CD14-positive monocyte (primary cell): ENCODE measurements at regions not wholly inside any gene's neighbourhood (a gene's known extent, or its start where the extent isn't known, plus 50 kb on each side); places are given as distances from the start of the nearest gene placed in this dataset.
"Not testable (repeated sequence)": the region's sequence is repeated elsewhere in the genome, so short reads cannot be mapped to it uniquely, and the experiment has no call there.

ENCODE experiments used
- DNase-seq, 3 donors: peaks; one replicate each; pipeline ENCODE4 v3.0.0-alpha.2; 2011 to 2022
- H2AFZ ChIP-seq: 2 replicates; pipeline ENCODE4 v1.6.0; 2012; ENCODE audit warnings: mild to moderate bottlenecking, low read depth, low read length, inconsistent platforms; ENCODE audit not compliant: insufficient read depth, poor library complexity, severe bottlenecking
- H3K27ac ChIP-seq, 2 donors: 1 replicate in 1 of 2; 2 replicates in 1 of 2; pipeline ENCODE4 v1.5.1; 2012 to 2013; ENCODE audit warnings: low read length in 2 of 2, control low read depth in 1 of 2, inconsistent platforms in 1 of 2, low read depth in 1 of 2, mild to moderate bottlenecking in 1 of 2
- H3K27me3 ChIP-seq, 2 donors: one replicate each; pipeline versions ENCODE4 v1.6.0 to v1.6.1; 2011 to 2013; ENCODE audit warnings: low read length in 2 of 2; ENCODE audit not compliant: control insufficient read depth in 2 of 2, insufficient read depth in 2 of 2
- H3K36me3 ChIP-seq, 2 donors: replicated peaks in 1 of 2; 1 replicate in 1 of 2; 2 replicates in 1 of 2; pipeline versions ENCODE4 v1.5.1 to v1.6.1; 2012 to 2013; ENCODE audit warnings: low read length in 2 of 2, control low read depth in 1 of 2, inconsistent platforms in 1 of 2, mild to moderate bottlenecking in 1 of 2; ENCODE audit not compliant: insufficient read depth in 2 of 2, control insufficient read depth in 1 of 2
- H3K4me1 ChIP-seq, 2 donors: 1 replicate in 1 of 2; 2 replicates in 1 of 2; pipeline versions ENCODE4 v1.5.1 to v1.6.1; 2012 to 2013; ENCODE audit warnings: low read length in 2 of 2, control low read depth in 1 of 2, inconsistent platforms in 1 of 2, mild to moderate bottlenecking in 1 of 2, moderate library complexity in 1 of 2; ENCODE audit not compliant: insufficient read depth in 2 of 2, control insufficient read depth in 1 of 2
- H3K4me2 ChIP-seq: replicated peaks from 2 replicates; pipeline ENCODE3; 2012; ENCODE audit warnings: low read length, moderate library complexity, mild to moderate bottlenecking; ENCODE audit not compliant: poor library complexity, severe bottlenecking; ENCODE audit errors: extremely low read depth
- H3K4me3 ChIP-seq, 3 experiments: fragments of 200-600 bp in 1 of 3; sonication (generic) in 1 of 3; replicated peaks in 1 of 3; 1 replicate in 2 of 3; 2 replicates in 1 of 3; pipeline ENCODE4 v1.5.1; 2011 to 2013; ENCODE audit warnings: low read length in 3 of 3, mild to moderate bottlenecking in 3 of 3, control low read depth in 2 of 3, low read depth in 2 of 3, inconsistent platforms in 1 of 3, moderate library complexity in 1 of 3
- H3K79me2 ChIP-seq: 2 replicates; pipeline ENCODE4 v1.6.0; 2012; ENCODE audit warnings: mild to moderate bottlenecking, control low read depth, inconsistent platforms, low read length, moderate library complexity; ENCODE audit not compliant: insufficient read depth
- H3K9ac ChIP-seq: 2 replicates; pipeline ENCODE4 v1.6.0; 2017; ENCODE audit warnings: low read length, mild to moderate bottlenecking; ENCODE audit not compliant: insufficient read depth, poor library complexity, severe bottlenecking
- H3K9me3 ChIP-seq, 2 donors: replicated peaks in 1 of 2; 1 replicate in 1 of 2; 2 replicates in 1 of 2; pipeline versions ENCODE4 v1.5.1 to v1.6.1; 2012 to 2013; ENCODE audit warnings: low read length in 2 of 2, control low read depth in 1 of 2; ENCODE audit not compliant: control insufficient read depth in 1 of 2, insufficient read depth in 1 of 2
- H4K20me1 ChIP-seq: 2 replicates; pipeline ENCODE4 v1.6.0; 2012; ENCODE audit warnings: mild to moderate bottlenecking, low read length, control low read depth, moderate library complexity; ENCODE audit not compliant: insufficient read depth
- H3K27ac Mint-ChIP-seq, 7 donors: one replicate each; pipeline ENCODE4 v1.8.0; 2020; ENCODE audit warnings: mild to moderate bottlenecking in 7 of 7, mixed read lengths in 7 of 7, moderate library complexity in 6 of 7, inconsistent platforms in 2 of 7
- H3K27me3 Mint-ChIP-seq, 3 donors: one replicate each; pipeline ENCODE4 v1.8.0; 2021 to 2022; ENCODE audit warnings: low read depth in 3 of 3, mild to moderate bottlenecking in 3 of 3, mixed read lengths in 3 of 3, moderate library complexity in 3 of 3, inconsistent platforms in 1 of 3
- H3K36me3 Mint-ChIP-seq, 2 donors: one replicate each; pipeline ENCODE4 v1.8.0; 2020; ENCODE audit warnings: mixed read lengths in 2 of 2, inconsistent platforms in 1 of 2, mild to moderate bottlenecking in 1 of 2
- H3K4me1 Mint-ChIP-seq: one replicate; pipeline ENCODE4 v1.8.0; 2020; ENCODE audit warnings: mild to moderate bottlenecking, mixed read lengths
- H3K4me3 Mint-ChIP-seq, 2 donors: one replicate each; pipeline ENCODE4 v1.8.0; 2020; ENCODE audit warnings: mild to moderate bottlenecking in 2 of 2, mixed read lengths in 2 of 2, moderate library complexity in 1 of 2
- H3K9me3 Mint-ChIP-seq, 7 donors: one replicate each; pipeline ENCODE4 v1.8.0; 2020 to 2022; ENCODE audit warnings: mixed read lengths in 7 of 7, mild to moderate bottlenecking in 6 of 7, moderate library complexity in 6 of 7, inconsistent platforms in 2 of 7
- CTCF ChIP-seq: fragments of 200-600 bp; IDR thresholded peaks from one replicate; pipeline ENCODE4 v1.8.0; 2022; ENCODE audit warnings: antibody characterized with exemption, mild to moderate bottlenecking
- WGBS: methylation state at CpG from one replicate; pipeline ENCODE4 v1.1.5; 2013; ENCODE audit warnings: missing lambda C conversion rate; ENCODE audit not compliant: insufficient coverage; 5-methylcytosine and 5-hydroxymethylcytosine counted together
- intact Hi-C, 2 donors: fragments of 100-400 bp; cut with micrococcal nuclease; formaldehyde crosslinking; loops; one replicate each; pipeline versions ENCODE4 v1.15.0 to v1.15.1; 2023

DNA sequence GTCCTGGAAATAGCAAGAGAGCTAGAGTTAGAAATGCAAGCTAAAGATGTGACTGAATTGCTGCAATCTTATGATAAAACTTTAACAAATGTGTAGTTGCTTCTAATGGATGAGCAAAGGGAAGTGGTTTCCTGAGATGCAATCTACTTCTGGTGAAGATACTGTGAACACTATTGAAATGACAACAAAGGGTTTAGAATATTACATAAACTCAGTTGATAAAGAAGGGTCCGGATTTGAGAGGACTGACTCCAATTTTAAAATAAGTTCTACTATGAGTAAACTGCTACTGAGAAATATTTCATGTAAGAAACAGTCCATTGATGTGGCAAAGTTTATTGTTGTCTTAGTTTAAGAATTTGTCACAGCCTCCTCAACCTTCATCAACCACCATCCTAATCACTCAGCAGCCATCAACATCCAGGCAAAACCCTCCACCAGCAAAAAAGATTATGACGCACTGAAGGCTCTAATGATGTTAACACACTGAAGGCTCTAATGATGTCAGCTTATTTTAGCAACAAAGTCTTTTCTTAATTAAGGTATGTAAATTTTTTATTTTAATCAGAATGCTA is 376.2 kb downstream of the CDH10 start:
- peaks cover 0 to 5% (median 2%) of the 10 kb centered on the region in 7 donors for H3K9me3 Mint-ChIP-seq
- no CpG with 5 or more reads among the region's 2 CpGs for WGBS
- Histone ChIP-seq H2AFZ (no peak overlapping the region), H4K20me1 (no peaks in the 10 kb centered on the region), H3K36me3 (no peaks in the 10 kb centered on the region), H3K27me3 (no peaks in the 10 kb centered on the region), H3K79me2 (no peaks in the 10 kb centered on the region), H3K4me2 (no peak overlapping the region), H3K9ac (no peak overlapping the region), H3K9me3 (peaks cover 4% of the 10 kb centered on the region in 2 donors), H3K4me3 (no peak overlapping the region), H3K27ac (no peak overlapping the region), H3K4me1 (no peaks in the 10 kb centered on the region)
- TF ChIP-seq CTCF, result no peak
- intact Hi-C loops, result no loop called here
- H3K27me3 Mint-ChIP-seq, result no peaks in the 10 kb centered on the region
- no peaks in the 10 kb centered on the region for H3K36me3 Mint-ChIP-seq
- no peaks in the 10 kb centered on the region for H3K4me1 Mint-ChIP-seq
- no peak overlapping the region for H3K4me3 Mint-ChIP-seq
- DNase-seq, result no peak
- no peak overlapping the region for H3K27ac Mint-ChIP-seq

DNA sequence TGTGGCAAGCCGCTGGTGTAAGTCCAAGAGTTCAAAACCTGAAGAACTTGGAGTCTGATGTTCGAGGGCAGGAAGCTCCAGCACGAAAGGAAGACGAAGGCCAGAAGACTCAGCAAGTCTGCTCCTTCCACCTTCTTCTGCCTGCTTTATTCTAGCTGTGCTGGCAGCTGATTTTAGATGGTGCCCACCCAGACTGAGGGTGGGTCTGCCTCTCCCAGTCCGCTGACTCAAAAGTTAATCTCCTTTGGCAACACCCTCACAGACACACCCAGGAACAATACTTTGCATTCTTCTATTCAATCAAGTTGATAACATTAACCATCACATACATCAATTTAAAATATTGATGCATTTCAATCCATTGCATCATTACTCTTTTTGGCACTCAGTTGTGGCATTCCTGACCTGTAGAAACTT is 373.1 kb downstream of the CDH10 start:
- H3K4me1 ChIP-seq, H3K27me3 ChIP-seq, H3K4me2 ChIP-seq, H3K9me3 ChIP-seq, H3K36me3 ChIP-seq, H3K36me3 Mint-ChIP-seq, H3K27ac Mint-ChIP-seq, H2AFZ ChIP-seq, DNase-seq, H4K20me1 ChIP-seq, H3K9me3 Mint-ChIP-seq, intact Hi-C loops, H3K9ac ChIP-seq, H3K4me3 Mint-ChIP-seq, H3K27ac ChIP-seq, H3K4me1 Mint-ChIP-seq, H3K4me3 ChIP-seq, H3K27me3 Mint-ChIP-seq, H3K79me2 ChIP-seq: not testable (repeated sequence)
- WGBS, result 88% methylated on average over 5 of the region's 5 CpGs
